Stimulated activated CD8-positive, alpha-beta memory T cell treated with anti-CD3 and anti-CD28 coated beads, Interleukin-4, amount 100 ng/mL, for 48 hours (primary cell): ENCODE measurements at regions not wholly inside any gene's neighbourhood (a gene's known extent, or its start where the extent isn't known, plus 50 kb on each side); places are given as distances from the start of the nearest gene placed in this dataset.

Experiments
- DNase-seq: peaks from one replicate; pipeline ENCODE4 v3.0.0-alpha.2; 2020

DNA sequence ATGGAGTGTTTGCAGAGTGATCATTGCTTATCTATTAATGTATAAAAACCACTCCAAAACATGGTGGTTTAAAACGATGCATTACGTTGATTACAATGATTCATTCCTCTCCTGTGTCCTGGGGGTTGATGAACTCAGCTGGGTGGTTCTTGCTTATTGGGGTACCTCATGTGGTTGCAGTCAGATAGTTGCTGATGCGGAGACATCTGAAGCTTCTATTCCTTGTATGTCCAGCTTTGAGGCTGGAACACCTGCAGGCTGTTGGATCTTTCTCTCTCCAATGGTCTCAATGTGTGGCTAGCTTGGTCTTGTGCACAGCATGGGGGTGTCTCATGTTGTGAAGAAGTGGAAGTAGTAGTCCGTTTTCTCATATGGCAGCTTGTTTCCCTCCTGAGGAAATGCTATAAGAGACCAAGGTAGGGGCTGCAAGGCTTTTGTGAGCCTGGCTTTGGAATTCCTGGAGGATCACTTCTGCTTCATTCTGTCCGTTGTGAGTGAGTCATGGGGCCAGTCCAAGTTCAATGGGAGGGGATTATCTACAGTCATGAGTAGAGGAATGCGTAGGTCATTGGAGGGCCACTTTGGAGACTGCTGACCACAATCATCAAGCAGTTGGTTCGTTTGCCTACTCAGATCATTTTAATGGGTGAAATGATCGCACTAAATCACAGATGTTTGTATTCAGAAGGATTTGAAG lies 601.0 kb downstream of the SLC4A3 start:
- no peak for DNase-seq

DNA sequence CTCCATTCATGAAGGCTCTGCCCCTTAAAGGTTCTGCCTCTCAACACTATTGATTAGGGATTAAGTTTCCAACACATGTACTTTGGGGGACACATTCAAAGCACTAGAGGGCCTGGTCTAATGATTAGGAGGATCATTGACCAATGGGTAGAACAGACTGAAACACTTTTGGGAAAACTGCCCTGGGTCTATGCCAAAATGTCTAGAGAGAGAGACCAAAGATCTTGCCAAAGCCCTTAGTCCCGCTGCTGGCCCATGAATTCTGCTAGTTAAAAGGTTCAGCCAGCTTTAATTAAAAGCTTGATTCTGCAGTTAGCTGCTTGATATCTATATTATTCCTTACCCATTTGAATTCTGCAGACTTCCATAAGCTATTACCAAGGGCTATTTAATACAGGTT lies 613.2 kb downstream of the SLC4A3 start:
- no peak for DNase-seq

DNA sequence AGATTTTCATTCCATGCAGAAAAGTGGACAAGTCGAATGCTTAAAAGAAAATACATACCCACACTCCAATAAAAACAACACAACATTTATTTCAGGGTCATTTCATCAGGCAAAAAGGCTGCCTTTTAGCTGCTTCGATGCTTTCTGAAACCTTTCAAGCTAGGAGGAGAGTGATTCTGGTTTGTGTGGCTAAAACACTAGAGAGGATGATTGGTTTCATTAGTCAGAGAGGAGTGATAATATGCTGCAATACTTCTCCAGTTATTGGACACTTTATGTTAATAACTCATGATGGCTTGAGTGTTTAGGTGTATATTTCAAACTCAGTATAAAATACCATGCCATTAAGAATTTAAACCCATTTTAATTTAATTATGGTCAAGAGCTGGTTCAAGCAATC lies 614.0 kb downstream of the SLC4A3 start:
- DNase-seq: no peak

DNA sequence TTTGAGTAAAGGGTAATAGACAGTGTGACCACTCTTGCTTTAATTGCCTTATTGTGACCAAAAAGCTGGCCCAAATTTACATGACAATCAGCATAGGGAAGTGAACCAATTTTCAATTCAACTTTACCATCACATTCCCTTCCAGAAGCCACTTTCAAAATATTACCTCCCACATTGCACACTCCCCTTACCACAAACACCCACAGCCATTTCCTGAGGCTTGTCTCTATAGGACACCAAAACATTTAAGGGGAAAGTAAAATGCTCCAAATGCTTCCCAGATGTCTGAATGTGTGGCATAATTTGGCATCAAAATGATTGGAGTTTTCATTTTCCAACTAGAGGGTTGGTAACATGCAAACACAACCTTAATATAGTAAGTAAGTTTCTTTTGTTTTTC lies 616.1 kb downstream of the SLC4A3 start:
- DNase-seq: no peak

DNA sequence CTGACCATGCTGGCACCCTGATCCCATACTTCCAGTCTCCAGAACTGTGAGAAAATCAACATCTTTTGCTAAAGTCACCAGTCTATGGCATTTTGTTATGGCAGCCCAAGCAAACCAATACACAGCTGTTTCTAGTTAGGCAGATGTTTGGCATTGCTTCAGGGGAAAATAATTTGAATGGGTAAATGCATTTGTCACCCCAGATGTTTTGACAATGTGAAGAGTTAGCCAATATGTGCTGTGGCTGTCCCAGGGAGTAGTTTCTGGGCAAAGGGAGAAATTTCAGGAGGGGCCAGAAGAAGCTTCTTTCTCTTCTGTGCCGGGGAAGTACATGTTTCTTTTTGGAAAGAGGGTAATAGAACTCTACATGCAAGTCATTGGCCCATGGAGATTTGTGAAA lies 619.0 kb downstream of the SLC4A3 start:
- DNase-seq: no peak

DNA sequence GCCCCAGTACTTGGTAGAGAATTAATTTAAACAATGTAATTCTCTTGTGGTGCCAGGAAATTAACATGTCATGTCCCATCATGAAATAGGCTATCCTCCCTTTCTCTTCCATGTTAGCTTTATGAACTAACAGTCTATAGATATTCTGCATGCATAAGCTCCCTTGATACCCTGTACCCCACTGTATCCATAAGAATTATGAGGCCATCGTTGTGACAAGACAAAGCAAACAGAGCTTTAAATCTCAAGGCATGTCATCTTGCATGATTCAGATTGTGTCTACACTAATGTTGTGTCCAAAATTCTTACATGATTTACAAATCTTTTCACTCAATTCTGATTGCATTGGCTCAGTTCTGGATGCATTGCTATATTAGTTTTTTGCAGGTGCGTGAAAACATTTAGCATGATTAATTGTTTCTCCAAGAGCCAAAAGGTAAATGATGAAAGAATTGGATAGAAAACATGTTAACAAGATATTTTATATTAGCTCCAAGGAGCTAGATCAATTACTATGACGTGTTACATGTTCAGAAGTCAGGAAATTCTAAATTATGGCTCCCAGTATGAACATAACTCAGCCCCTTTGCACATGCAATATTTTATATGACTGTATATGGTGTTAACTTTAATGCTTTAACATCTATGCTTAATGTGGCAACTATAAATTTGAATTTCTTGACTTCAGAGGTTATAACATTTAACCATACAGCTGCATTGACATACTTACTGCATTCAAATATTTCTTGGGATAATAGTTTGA lies 620.3 kb downstream of the SLC4A3 start:
- DNase-seq: no peak

DNA sequence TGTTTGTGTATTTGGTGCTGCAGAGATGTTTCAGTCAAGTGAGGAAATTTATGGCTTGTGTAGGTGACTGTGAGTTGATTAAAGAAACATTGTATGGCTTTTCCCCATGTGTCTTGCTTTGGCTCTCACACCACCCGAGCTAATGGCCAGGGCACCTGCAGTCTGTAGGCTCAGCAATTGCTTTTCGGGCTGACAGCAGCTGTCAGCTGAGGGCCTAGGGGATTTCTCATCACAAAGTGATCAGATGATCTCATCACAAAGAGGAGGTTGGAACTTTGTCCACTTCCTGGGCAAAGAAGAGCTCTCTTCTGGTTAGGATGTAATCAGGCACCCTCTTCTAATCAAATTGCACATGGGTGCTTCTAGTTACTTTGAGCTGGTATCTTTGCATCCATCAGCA lies 632.2 kb downstream of the SLC4A3 start:
- DNase-seq: no peak

DNA sequence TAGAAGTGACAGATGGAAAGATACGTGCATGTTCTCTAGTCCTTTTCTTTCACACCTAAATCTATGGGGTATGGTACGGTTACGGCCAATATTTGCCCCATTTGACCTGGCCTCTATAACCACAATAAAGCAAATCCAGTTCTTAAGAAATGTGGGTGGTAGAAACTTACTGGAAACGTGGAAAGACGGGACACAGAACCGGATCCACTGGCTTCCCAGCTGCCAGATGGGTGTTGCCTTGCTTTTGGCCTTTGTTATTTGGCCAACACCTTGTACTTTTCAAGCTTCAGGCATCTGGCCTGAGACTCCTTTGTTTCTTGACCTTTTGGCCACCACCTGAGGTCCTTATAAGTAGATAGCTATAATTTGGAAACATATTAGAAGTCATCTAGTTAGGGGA lies 635.9 kb downstream of the SLC4A3 start:
- no peak for DNase-seq

DNA sequence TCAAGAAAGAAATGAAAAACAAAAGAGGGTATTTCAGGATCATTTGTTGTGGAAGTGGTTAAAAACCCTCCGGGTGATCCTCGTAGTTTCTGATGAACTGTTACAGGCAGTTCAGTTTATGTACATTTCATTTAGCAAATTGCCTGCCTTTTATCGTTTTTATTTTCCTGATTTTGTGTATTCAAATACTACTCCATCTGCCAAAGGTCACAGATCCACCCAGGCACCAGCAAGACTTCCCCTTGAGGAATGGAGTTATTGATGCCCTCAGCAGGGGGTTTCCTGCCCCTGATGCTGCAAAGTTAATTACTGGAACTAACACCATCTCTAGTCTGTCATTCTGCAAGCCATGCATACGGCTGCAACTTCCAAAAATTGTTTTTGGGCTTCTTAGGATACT lies 641.9 kb downstream of the SLC4A3 start:
- DNase-seq: no peak

DNA sequence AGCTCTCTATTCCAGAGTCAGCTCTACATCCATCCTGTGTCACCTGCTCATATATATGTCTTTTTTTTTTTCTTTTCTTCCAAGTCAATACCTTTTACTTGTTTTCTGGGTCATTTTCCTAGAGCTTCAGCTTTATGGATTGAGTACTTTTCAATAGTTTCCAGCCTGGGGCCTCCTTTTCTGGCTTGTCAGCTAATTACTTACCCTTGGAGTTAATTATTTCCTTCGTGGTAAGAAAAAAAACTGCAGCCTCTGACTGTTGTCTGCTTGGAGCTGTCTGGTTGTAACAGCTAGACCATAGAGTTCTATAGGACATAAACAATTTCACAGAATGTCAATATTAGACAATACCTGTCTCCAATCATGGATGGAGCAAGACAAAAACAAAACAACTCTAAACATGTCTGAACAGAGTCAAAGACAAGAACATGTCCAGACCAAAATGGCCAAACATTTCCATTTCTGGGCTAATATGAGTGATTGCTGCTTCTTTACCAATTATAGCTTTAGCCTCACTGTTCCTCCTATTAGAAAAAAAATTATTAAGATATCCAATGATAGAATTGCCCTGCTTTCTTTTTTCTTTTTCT lies 643.1 kb downstream of the SLC4A3 start:
- DNase-seq: no peak

DNA sequence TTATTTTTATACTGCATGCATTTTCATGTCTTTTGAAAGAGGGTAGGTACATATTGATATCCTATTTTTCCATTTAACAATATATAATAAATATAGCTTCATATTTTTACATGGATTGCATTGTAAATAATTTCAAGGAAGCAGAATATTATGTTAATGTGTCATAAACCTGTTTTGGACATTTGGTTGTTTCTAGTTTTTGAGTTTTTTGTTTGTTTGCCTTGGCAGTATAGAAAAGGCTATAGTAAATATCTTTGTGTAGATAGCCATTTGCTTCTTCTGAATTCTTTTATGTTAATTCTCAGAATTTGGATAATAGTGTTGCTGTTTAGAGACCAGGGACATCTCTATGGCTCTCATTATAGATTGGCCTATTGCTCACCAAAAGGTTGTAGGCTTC lies 645.2 kb downstream of the SLC4A3 start:
- DNase-seq: no peak

DNA sequence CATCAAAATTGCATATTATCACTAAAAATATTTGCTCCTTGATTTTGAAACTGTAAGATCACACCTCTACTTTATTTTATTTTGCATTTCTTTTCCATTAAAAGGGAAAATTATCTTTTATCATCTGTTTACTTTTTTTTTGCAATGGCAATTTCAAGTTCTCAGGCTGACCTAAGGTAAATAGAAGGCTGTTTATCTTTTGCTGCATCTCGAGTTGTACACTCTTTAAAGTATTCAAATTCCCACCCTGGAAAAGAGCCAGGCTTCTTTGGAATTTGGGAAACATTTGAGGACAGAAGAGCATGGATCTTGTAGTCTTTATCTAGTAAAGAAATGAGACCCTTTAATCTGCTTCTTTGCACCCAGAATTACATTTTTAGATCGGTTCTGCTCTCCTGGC lies 645.7 kb downstream of the SLC4A3 start:
- DNase-seq: no peak

DNA sequence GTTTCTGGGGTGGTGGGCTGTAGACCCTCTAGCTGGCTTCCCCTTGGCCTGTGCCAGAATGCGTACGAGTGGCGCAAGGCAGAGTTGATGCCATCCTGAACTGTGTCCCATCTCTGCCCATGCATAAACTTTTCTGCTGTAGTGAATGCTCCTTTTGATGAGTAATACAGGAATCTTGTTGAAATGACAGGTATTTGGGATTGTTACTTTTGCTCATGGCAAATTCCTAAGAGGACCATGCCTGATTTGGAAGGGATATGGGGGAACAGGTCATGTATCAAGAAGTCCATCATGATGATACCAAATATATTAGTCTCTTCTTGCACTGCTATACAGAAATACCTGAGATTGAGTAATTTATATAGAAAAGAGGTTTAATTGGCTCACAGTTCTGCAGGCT lies 648.0 kb downstream of the SLC4A3 start:
- no peak for DNase-seq

DNA sequence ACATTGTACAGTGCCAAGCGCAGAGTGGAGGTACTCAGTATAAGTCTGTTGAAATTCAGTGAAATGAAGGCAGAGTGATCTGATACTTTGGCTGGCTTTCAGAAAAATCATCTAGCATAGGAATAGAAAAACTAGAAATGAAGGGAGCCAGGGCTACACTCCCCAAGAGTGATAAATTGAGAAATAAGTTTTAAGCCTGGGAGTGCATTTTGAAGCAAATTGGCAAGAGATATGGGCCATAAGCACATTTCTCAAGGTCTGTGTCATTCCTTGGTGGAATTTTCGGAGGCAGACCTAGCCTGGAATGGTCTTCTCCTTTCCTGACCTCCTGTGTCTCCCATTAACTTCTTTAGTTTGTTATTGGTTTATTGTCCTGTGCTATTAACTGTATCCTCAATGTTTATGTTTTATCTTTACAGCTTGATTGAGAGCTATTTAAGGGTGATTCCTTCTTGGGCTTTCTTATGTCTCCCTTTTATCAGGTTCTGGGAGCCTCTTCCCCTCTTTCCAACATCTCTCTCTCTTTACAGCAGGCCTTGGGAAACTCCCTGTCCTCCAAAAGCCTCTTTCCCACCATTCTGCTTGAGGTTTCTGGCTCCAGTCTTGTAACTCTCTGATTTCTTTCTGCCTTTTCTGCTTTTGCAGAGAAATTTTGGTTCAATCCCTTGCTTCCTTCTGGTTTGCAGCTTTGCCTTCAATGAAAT lies 649.5 kb downstream of the SLC4A3 start:
- DNase-seq: no peak

DNA sequence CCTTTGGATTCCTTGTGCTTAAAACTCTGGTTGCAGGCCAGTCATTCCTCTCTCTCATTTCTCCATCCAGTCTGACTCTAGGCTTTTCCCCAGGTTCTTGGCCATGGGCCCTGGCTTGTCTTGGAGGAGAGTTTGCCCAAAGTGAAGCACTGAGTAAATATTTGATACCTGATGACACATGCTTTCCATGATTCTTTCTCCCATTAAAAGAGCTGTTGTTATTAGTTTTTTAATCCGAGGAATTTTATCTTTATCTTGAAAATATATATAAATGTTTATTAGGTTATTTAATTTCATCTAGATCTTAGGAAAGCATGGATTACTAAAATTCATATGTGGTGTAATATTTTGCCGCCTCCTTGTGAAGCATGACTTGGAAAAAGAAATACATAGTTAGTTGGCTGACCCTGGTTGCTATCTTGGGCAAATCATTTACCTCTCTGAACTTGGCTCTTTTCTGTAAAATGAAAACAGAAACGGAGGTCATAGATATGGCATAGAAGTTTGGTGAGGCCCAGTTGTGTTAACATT lies 650.1 kb downstream of the SLC4A3 start:
- DNase-seq: no peak

DNA sequence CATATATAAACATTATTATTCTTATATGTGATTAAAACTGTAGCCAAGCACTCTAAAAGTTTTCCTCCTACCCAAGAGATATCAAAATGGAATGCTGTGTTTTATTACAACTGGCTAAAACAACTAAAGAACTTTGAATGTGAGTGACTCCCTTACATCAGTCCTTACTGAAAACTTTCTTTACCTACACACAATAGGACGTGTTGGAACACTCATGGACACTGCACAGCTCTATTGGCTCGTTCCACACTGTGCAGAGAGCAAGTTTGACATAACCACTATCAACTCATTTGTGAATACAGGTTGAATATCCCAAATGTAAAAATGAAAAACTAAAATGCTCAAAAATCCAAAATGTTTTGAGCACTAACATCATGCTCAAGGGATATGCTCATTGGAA lies 650.6 kb downstream of the SLC4A3 start:
- no peak for DNase-seq

DNA sequence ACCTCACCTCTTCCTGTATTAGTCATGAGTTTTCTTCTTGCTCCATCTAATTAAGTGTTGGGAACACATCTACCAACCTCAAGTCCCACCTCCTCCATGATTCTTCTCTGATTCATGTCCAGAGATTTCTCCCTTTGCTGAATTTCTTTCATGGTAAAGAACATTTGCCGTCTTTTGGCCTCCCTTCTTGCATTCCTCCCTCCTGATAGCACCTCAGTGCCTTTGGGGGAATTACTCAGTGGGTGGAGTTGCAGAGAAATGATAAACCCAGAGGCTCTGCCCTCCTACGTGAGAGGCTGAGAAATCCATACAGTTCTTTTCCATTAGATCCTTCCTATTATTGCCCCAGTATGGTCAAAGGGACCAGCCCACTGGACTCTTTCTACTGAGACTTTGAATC lies 651.9 kb downstream of the SLC4A3 start:
- DNase-seq: no peak

DNA sequence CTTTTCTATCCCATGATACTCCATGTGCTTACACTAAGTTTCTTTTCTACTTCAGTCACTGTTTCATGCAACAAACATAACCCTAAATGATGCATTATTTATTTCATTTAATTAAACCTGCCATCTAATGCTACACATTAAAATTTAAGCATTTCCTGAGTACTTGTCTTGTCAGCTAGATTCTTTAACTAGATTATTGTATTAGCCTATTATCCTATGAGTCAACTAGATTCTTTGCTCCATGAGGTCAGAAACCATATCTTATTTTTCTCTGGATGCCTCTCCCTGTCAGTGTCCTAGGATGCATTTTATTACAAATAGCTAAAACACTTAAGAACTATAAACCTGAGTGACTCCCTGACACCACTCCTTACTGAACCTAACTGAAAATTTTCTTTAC lies 652.4 kb downstream of the SLC4A3 start:
- no peak for DNase-seq

DNA sequence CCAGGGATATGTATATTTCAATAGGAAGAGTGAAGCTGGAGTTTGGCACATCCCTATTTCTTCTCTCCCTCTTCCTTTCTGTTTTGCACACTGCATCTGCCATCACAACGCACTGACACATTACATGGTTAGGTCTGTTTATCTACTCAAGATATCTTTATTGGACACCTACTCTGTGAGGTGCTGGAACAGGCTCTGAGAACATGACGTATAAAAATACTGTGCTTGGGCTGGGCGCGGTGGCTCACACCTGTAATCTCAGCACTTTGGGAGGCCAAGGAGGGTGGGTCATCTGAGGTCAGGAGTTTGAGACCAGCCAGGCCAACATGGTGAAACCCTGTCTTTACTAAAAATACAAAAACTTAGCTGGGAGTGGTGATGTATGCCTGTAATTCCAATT lies 653.3 kb downstream of the SLC4A3 start:
- no peak for DNase-seq

DNA sequence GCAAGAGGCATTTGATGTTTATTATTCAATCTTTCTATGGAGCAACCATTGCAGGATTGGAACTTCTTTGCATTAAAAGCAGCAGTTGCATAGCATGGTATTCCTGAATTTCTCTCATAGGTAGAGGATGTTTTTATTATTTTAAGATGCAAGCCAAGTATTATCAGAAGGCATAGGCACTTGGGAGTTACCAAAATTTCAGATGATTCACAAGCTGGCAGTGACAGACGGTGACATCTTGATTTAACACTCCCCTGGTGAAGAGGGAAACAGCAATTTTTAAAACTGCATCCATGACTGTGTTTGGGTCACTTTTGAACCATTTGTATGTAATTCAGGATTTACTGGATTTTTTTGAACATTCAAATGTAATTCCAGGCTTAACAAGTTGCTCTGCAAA lies 654.3 kb downstream of the SLC4A3 start:
- DNase-seq: no peak

DNA sequence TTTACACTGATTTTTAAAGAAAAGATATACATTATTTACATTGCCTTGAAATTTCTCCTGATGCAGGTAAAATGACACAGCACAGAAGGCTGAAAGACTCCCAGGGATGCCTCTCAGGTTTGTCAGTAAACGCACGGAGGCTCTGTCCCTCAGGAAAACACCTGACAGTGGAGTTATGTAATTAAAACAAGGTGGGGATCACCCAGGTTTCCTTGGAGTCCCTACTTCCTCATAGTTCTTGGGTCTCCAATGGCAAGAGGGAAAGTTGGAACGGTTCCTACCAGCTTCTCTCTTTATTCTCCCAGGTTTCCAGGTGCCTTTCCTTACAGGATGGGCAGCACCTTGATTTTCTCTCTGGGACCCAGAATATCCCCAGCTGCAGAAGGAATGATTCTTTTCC lies 654.8 kb downstream of the SLC4A3 start:
- DNase-seq: no peak

DNA sequence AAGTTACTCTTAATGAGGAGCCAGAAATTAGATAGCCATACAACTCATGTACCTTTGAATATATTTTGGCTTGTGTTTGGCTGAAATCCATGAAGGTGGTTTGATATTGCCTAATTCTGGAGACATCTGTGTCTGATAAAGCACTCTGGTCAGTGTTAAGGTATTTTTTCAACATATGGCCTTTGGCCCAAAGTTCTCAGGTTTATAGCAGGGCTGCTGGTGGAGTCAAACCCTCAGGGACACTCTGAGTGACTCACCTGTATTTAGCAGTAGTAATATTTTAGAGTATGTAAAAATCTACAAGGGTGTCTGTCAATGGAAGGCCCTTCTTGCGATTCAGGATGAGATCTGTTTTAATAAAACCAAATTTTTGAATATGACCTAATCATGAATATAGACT lies 666.5 kb downstream of the SLC4A3 start:
- no peak for DNase-seq

DNA sequence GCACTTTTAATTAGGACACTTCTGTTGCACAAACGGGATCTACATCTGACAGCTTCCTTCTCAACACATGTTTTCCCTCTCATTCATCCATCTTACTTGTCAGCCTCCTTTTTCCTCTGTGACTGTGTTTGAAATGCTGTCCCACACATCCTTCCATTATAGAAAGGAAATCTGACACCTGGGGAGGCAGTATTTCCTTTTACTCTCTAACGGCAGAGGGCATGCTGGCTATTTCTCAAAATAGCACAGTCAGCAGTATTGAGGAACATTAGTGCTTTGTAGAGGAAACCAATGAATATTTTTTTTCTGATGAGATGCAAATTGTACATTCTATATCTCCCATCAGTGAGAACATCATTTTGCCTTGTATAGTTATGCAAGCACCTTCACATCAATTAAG lies 668.7 kb downstream of the SLC4A3 start:
- DNase-seq: no peak

DNA sequence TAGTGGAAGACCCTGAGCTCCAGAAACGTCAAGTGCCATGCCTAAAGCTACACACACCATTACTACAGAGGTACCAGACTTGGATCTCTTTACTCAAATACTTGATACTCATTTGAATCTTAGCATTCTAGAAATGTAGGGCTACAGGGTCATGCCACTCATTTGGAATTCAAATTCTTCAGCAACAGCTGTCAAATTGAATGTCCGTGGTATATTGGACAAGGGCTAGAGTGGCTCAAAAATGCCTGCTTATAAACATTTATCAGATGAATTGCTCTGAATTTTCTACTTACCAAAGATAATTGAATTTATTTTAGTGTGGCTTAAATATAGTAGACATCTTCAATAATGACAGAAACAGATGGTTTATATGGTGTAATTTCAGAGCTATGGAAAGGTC lies 669.7 kb downstream of the SLC4A3 start:
- DNase-seq: no peak
